HG02943 (cell line): ENCODE measurements at regions not wholly inside any gene's neighbourhood (a gene's known extent, or its start where the extent isn't known, plus 50 kb on each side); places are given as distances from the start of the nearest gene placed in this dataset.

Experiments
- ATAC-seq: cut with Tn5 transposase; IDR thresholded peaks from one replicate; pipeline ENCODE4 v1.9.1; 2021; ENCODE audit warnings: mild to moderate bottlenecking, low read depth, moderate library complexity; ENCODE audit not compliant: unreplicated experiment

GRCh38 chr18:32621034-32621433, 150.4 kb upstream of the GAREM1 start:
- no peak for ATAC-seq

- no peak for ATAC-seq
Observed at GRCh38 chr18:32618546-32618945, 147.9 kb upstream of the GAREM1 start.

- no peak for ATAC-seq
Observed at GRCh38 chr18:32613821-32614220, 143.1 kb upstream of the GAREM1 start.

- ATAC-seq: no peak
Observed at GRCh38 chr18:32612651-32613050, 142.0 kb upstream of the GAREM1 start.

GRCh38 chr18:32610176-32610575, 139.5 kb upstream of the GAREM1 start:
- no peak for ATAC-seq

GRCh38 chr18:32607816-32608215, 137.1 kb upstream of the GAREM1 start:
- no peak for ATAC-seq

GRCh38 chr18:32598144-32598543, 127.5 kb upstream of the GAREM1 start:
- no peak for ATAC-seq

GRCh38 chr18:32596501-32596900, 125.8 kb upstream of the GAREM1 start:
- ATAC-seq: no peak

GRCh38 chr18:32595832-32596231, 125.2 kb upstream of the GAREM1 start:
- ATAC-seq: no peak

GRCh38 chr18:32588191-32588590, 117.5 kb upstream of the GAREM1 start:
- ATAC-seq: no peak

- ATAC-seq: no peak
Observed at GRCh38 chr18:32583431-32583830, 112.7 kb upstream of the GAREM1 start.

- no peak for ATAC-seq
Observed at GRCh38 chr18:32582455-32582854, 111.8 kb upstream of the GAREM1 start.

- no peak for ATAC-seq
Observed at GRCh38 chr18:32577561-32577960, 106.9 kb upstream of the GAREM1 start.

- ATAC-seq: no peak
Observed at GRCh38 chr18:32576296-32576916, 105.7 kb upstream of the GAREM1 start.

- no peak for ATAC-seq
Observed at GRCh38 chr18:32566960-32567359, 96.3 kb upstream of the GAREM1 start.

GRCh38 chr18:32553640-32554365, 83.1 kb upstream of the GAREM1 start:
- ATAC-seq: no peak

- no peak for ATAC-seq
Observed at GRCh38 chr18:32553174-32553573, 82.5 kb upstream of the GAREM1 start.

- ATAC-seq: peak; percentile 83
Observed at GRCh38 chr18:32552421-32553030, 81.8 kb upstream of the GAREM1 start.

- no peak for ATAC-seq
Observed at GRCh38 chr18:32550963-32551362, 80.3 kb upstream of the GAREM1 start.

- no peak for ATAC-seq
Observed at GRCh38 chr18:32549248-32550110, 78.8 kb upstream of the GAREM1 start.

GRCh38 chr18:32548688-32549087, 78.0 kb upstream of the GAREM1 start:
- ATAC-seq: no peak
